ENCODE measurements at regions not wholly inside any gene's neighbourhood (a gene's known extent, or its start where the extent isn't known, plus 50 kb on each side); places are given as distances from the start of the nearest gene placed in this dataset.
"Not testable (repeated sequence)": the region's sequence is repeated elsewhere in the genome, so short reads cannot be mapped to it uniquely, and the experiment has no call there.

GRCh38 chrX:109790511-109790910 lies 57.5 kb upstream of the ACSL4 start:
- H3K27ac ChIP-seq (ENCODE audit: low read length); H3K9me3 ChIP-seq (ENCODE audit: control insufficient read depth, insufficient read depth, low read depth, low read length); DNase-seq (ENCODE audit: low read depth, low spot score); H3K27me3 ChIP-seq (ENCODE audit: control insufficient read depth, insufficient read depth, low read length); H3K4me3 ChIP-seq (ENCODE audit: low read depth in 2 of 2, low read length in 2 of 2); ATAC-seq; H3K36me3 ChIP-seq (ENCODE audit: control insufficient read depth, insufficient read depth, low read length); POLR2A ChIA-PET; in situ Hi-C loops (cut with HindIII; ENCODE audit: low pct_unique_long_range_greater_than_20kb, low sequenced_read_pairs); BruUV-seq (replicated peaks); intact Hi-C loops (cut with micrococcal nuclease; ENCODE audit: unreplicated experiment); H3K4me1 ChIP-seq (ENCODE audit: control insufficient read depth, insufficient read depth, low read length); CTCF ChIA-PET: not testable (repeated sequence)

DNA sequence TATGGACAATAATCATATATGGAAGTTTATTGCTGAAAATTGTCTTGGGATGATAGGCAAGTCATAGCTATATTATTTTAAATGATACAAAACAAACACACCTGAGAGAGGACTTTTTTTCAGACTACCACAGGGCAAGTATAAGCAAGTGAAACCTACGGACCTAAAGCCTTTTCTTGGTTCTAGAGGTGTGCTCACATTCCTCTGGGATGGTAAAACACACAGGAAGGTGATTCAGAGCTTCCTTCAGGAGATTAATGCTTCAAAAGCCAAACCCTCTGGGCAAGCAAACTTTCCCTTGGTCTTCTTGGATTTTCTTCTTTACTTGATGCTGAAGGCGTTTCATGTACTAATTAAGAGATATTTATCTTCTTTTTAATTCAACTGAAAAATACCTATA lies 60.1 kb upstream of the ACSL4 start:
- intact Hi-C loops (cut with micrococcal nuclease; ENCODE audit: unreplicated experiment) = no loop called here
- BruUV-seq (replicated peaks) = no TSS peak

More for the DNA sequence above, 60.1 kb upstream of the ACSL4 start:
- in situ Hi-C loops (cut with HindIII; ENCODE audit: low pct_unique_long_range_greater_than_20kb, low sequenced_read_pairs) = no loop called here
- ChIA-PET POLR2A (interaction anchor here (0.5 kb wide), 1 partner anchor 40 kb away, joined by 3 read pairs; no protein-coding TSS in a partner anchor), CTCF (interaction anchor here (0.9 kb wide), 1 partner anchor 62 kb away, joined by 3 read pairs; no protein-coding TSS in a partner anchor)
- H3K27ac ChIP-seq (ENCODE audit: low read length) = no peak overlapping the region
- no peak for ATAC-seq
- H3K27me3 ChIP-seq (ENCODE audit: control insufficient read depth, insufficient read depth, low read length) = no peaks in the 10 kb centered on the region
- H3K4me3 ChIP-seq (ENCODE audit: low read depth in 2 of 2, low read length in 2 of 2) = no peak overlapping the region
- no peak for DNase-seq (ENCODE audit: low read depth, low spot score)
- no peaks in the 10 kb centered on the region for H3K9me3 ChIP-seq (ENCODE audit: control insufficient read depth, insufficient read depth, low read depth, low read length)
- no peaks in the 10 kb centered on the region for H3K36me3 ChIP-seq (ENCODE audit: control insufficient read depth, insufficient read depth, low read length)
- no peak for TF ChIP-seq CTCF (IDR thresholded peaks at IDR 0.05)
- no peak for TF ChIP-seq SIN3A (IDR thresholded peaks at IDR 0.05; ENCODE audit: borderline replicate concordance, insufficient read depth, low read depth, low read length)
- TF ChIP-seq POLR2AphosphoS5 (IDR thresholded peaks at IDR 0.05; ENCODE audit: low read depth, low read length) = no peak
- no peak for TF ChIP-seq REST (IDR thresholded peaks at IDR 0.05; ENCODE audit: insufficient read depth in 1 of 2, low read depth in 2 of 2, low read length in 1 of 2)
- TF ChIP-seq TCF7L2 (IDR thresholded peaks at IDR 0.05; ENCODE audit: low read depth, low read length) = no peak
- no peaks in the 10 kb centered on the region for H3K4me1 ChIP-seq (ENCODE audit: control insufficient read depth, insufficient read depth, low read length)

Measured in Panc1 (cell line).